ENCODE measurements at regions not wholly inside any gene's neighbourhood (a gene's known extent, or its start where the extent isn't known, plus 50 kb on each side); places are given as distances from the start of the nearest gene placed in this dataset.

DNA sequence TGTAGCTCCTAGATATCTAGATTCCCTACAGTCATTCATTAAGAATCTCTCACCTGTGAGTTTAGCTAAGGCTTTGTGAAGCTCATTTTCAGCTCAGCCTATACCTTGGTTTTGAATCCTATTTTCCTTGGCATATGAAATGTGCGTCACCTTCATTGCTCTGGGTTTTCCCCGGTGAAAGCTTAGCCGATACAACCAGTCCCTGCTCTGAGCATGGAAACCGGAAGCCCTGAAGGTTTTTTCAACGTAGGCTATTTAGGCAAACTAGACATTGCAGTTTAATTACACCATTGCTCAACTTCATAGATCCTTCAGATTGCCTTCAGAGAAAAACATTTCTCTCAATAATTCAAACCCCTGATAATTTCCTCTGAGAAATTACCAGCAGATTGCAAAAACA, 206.8 kb upstream of the TPRG1 start:
- DNase-seq, result no peak
- no peaks in the 10 kb centered on the region for H3K4me1 ChIP-seq (ENCODE audit: control insufficient read depth, insufficient read depth, low read length, poor library complexity, severe bottlenecking)
- H3K4me3 ChIP-seq (ENCODE audit: insufficient read depth, low read depth, low read length, poor library complexity, severe bottlenecking), result no peak overlapping the region
- no peaks in the 10 kb centered on the region for H3K9me3 ChIP-seq (ENCODE audit: control insufficient read depth, low read length)
- H3K27me3 ChIP-seq (replicated peaks; ENCODE audit: control insufficient read depth, insufficient read depth, low read length, poor library complexity, severe bottlenecking), result no peaks in the 10 kb centered on the region
- no peaks in the 10 kb centered on the region for H3K36me3 ChIP-seq (ENCODE audit: control insufficient read depth, insufficient read depth, low read length)
- no peak overlapping the region for H3K27ac ChIP-seq (ENCODE audit: insufficient read depth, low read length, poor library complexity, severe bottlenecking)

DNA sequence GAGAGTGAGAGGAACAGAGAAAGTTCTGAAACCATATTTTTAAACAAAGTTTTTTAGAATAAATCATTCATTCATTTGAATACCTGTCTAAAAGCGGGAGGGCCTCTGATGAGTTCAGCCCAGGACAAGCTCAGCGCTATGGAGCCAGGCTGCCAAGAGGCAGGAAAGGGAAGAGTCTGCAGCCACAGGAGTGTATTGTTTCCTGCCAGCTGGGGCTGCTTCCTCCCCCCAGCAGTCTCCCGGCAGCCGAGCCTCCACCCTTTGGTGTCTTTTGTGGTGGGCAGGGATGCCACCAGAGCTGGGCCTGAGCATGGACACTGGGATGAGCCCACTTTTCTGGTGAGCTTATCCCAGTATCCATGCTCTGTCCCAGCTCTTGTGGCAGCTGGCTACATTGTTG, 199.5 kb upstream of the TPRG1 start:
- H3K36me3 ChIP-seq (ENCODE audit: control insufficient read depth, insufficient read depth, low read length), result no peaks in the 10 kb centered on the region
- no peaks in the 10 kb centered on the region for H3K9me3 ChIP-seq (ENCODE audit: control insufficient read depth, low read length)
- DNase-seq, result no peak
- H3K4me1 ChIP-seq (ENCODE audit: control insufficient read depth, insufficient read depth, low read length, poor library complexity, severe bottlenecking), result peaks cover 3% of the 10 kb centered on the region
- no peaks in the 10 kb centered on the region for H3K27me3 ChIP-seq (replicated peaks; ENCODE audit: control insufficient read depth, insufficient read depth, low read length, poor library complexity, severe bottlenecking)
- H3K27ac ChIP-seq (ENCODE audit: insufficient read depth, low read length, poor library complexity, severe bottlenecking), result no peak overlapping the region
- no peak overlapping the region for H3K4me3 ChIP-seq (ENCODE audit: insufficient read depth, low read depth, low read length, poor library complexity, severe bottlenecking)

DNA sequence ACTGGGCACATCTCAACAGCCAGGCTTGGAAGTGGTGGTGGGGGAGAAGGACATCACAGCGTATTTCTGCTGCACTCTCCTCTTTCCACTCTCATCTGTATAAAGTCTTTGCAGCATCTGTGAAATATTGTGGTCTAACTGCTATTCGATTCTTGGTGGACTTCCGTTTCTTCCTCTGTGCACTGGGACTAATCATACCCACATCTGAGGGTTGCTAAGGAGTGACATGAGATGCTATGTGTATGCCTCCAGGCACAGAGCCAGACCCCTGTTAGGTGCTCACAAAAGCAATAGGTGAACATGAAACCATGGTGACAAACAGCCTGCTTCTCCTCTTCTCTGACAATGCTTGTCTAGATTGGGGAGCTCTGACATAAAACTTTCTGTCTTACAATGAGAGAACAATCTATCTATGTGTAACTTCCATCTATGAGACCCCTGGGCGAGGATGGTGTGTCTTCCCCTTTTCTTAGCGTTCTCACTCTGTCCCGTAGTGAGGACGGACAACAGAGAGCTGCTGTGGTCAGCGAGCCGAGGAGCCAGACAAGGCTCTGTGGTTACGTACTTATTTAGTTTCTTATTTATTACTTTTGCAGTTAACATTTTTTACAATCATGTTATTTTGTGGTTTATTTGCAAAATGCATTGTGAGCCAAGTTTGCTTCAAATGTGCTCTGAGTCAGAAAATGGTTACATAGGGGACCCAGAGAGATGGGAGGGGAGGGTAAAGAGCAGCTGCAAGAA, 196.7 kb upstream of the TPRG1 start:
- H3K27ac ChIP-seq (ENCODE audit: insufficient read depth, low read length, poor library complexity, severe bottlenecking), result no peak overlapping the region

DNA sequence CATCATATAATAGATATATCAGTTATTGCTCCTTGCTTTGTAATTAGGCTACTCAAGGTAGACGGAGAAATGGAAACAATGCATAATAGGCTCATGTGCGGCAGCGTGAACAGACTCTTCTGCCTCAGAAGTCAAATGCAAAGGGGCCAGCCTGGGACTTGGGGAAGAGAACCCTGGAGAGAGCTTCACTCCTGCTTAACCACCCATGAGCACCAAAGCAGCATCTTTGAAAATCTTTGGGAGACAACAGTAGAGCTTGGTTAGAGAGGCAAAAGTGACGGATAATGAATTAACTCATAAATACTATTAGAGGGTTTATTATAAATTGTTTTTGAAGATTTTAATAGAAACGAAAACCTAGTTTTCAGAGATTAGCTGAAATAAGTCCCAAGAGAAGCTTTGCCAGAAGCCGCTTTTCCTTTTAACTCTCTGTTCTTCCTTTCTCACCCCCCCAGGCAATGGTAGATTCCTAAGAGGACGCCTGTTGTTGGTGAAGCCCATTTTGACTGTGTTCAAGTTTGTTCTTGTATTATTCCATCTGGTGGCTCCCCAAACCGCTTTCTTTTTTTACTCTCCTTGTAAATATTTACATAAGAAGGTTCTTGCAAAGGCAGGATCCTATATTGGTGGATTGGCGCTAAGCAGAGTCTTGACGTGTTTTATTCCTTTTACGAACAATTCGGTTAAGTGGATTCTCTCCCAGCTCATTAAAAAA, 196.0 kb upstream of the TPRG1 start:
- no peaks in the 10 kb centered on the region for H3K9me3 ChIP-seq (ENCODE audit: control insufficient read depth, low read length)
- H3K4me3 ChIP-seq (ENCODE audit: insufficient read depth, low read depth, low read length, poor library complexity, severe bottlenecking), result no peak overlapping the region
- no peaks in the 10 kb centered on the region for H3K36me3 ChIP-seq (ENCODE audit: control insufficient read depth, insufficient read depth, low read length)
- H3K4me1 ChIP-seq (ENCODE audit: control insufficient read depth, insufficient read depth, low read length, poor library complexity, severe bottlenecking), result peaks cover 3% of the 10 kb centered on the region
- H3K27ac ChIP-seq (ENCODE audit: insufficient read depth, low read length, poor library complexity, severe bottlenecking), result no peak overlapping the region
- DNase-seq, result no peak
- no peaks in the 10 kb centered on the region for H3K27me3 ChIP-seq (replicated peaks; ENCODE audit: control insufficient read depth, insufficient read depth, low read length, poor library complexity, severe bottlenecking)

More for the DNA sequence above, 196.7 kb upstream of the TPRG1 start:
- Histone ChIP-seq H3K4me1 (ENCODE audit: control insufficient read depth, insufficient read depth, low read length, poor library complexity, severe bottlenecking) (peaks cover 3% of the 10 kb centered on the region), H3K36me3 (ENCODE audit: control insufficient read depth, insufficient read depth, low read length) (no peaks in the 10 kb centered on the region), H3K4me3 (ENCODE audit: insufficient read depth, low read depth, low read length, poor library complexity, severe bottlenecking) (no peak overlapping the region), H3K9me3 (ENCODE audit: control insufficient read depth, low read length) (no peaks in the 10 kb centered on the region), H3K27me3 (replicated peaks; ENCODE audit: control insufficient read depth, insufficient read depth, low read length, poor library complexity, severe bottlenecking) (no peaks in the 10 kb centered on the region)
- DNase-seq, result no peak

DNA sequence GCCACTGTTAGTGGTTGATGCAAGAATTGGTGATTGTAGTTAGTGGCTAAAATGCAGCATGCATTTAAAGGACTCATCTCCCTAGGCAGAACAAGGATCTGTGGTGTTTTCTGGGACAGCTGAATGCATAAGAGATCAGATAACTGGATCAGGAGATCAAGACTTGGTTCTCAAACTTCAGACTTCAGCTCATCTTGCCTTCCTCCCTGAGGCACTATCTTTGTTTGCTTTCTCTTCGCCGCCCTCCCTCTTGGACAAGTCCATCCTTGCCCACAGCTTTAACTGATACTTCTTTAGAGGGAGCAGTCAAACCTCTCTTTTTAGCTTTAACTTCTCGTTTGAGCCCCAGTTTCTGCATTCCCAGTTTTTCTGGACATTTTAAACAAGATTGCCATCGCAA, 195.4 kb upstream of the TPRG1 start:
- Histone ChIP-seq H3K4me1 (ENCODE audit: control insufficient read depth, insufficient read depth, low read length, poor library complexity, severe bottlenecking) (peaks cover 3% of the 10 kb centered on the region), H3K9me3 (ENCODE audit: control insufficient read depth, low read length) (no peaks in the 10 kb centered on the region), H3K27me3 (replicated peaks; ENCODE audit: control insufficient read depth, insufficient read depth, low read length, poor library complexity, severe bottlenecking) (no peaks in the 10 kb centered on the region), H3K27ac (ENCODE audit: insufficient read depth, low read length, poor library complexity, severe bottlenecking) (no peak overlapping the region), H3K4me3 (ENCODE audit: insufficient read depth, low read depth, low read length, poor library complexity, severe bottlenecking) (no peak overlapping the region), H3K36me3 (ENCODE audit: control insufficient read depth, insufficient read depth, low read length) (no peaks in the 10 kb centered on the region)
- no peak for DNase-seq

DNA sequence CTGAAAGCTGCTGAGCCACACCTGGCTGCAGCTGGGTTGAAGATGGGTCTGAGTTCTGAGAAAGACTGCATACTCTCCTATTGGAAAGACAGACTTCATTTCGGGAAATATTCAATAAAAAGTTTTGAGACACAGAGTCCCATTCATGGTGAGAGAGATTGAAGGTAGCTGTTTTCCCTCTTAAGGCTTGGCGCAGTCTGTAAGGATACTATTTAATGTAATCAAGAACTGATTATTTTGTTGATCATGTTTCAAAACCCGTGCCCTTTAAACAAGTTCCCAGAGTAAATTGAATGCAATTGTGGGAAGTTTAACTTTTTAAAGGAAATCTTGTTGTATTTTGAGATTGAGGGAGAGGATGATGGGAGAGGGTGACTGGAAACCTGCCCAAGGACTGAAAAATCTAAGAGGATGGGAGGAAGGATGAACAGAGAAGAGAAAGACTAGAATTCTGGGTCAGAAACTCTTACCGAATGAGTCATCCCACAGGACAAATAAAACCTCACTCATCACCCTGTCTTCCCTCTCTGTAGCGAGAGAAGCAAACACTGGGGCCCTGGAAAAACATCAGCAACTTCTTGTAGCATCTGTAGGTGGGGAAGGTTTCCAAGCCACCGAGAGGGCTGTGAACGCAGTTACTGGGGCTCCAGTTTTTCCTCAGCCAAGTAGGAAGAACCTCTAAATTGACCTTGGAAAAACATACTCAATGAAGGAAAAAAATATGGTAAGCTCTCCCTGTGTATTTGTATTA, 193.2 kb upstream of the TPRG1 start:
- H3K36me3 ChIP-seq (ENCODE audit: control insufficient read depth, insufficient read depth, low read length), result no peaks in the 10 kb centered on the region
- no peaks in the 10 kb centered on the region for H3K27me3 ChIP-seq (replicated peaks; ENCODE audit: control insufficient read depth, insufficient read depth, low read length, poor library complexity, severe bottlenecking)
- no peak overlapping the region for H3K27ac ChIP-seq (ENCODE audit: insufficient read depth, low read length, poor library complexity, severe bottlenecking)
- H3K4me3 ChIP-seq (ENCODE audit: insufficient read depth, low read depth, low read length, poor library complexity, severe bottlenecking), result no peak overlapping the region
- DNase-seq, result no peak
- peaks cover 3% of the 10 kb centered on the region for H3K4me1 ChIP-seq (ENCODE audit: control insufficient read depth, insufficient read depth, low read length, poor library complexity, severe bottlenecking)
- no peaks in the 10 kb centered on the region for H3K9me3 ChIP-seq (ENCODE audit: control insufficient read depth, low read length)

DNA sequence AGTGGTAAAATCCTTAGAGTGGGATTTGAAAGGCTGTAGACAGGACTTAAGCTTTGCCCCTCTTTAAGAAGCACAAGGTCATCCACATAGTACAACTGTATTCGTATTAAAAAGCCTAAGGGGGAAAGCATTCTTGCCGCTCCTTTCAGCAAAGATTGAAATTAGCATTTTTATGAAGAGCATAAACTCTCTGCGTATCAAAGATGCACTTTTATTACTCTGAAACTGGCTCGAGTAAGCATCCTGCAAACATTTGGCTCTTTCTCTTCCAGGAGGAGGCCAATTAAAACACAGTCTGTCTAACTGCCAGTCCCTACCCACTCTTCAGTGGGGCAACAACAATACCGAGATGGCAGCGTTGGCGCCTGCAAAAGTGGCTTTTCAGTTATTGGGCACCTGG, 192.5 kb upstream of the TPRG1 start:
- no peak overlapping the region for H3K4me3 ChIP-seq (ENCODE audit: insufficient read depth, low read depth, low read length, poor library complexity, severe bottlenecking)
- H3K27ac ChIP-seq (ENCODE audit: insufficient read depth, low read length, poor library complexity, severe bottlenecking), result no peak overlapping the region
- DNase-seq, result no peak
- peaks cover 3% of the 10 kb centered on the region for H3K4me1 ChIP-seq (ENCODE audit: control insufficient read depth, insufficient read depth, low read length, poor library complexity, severe bottlenecking)
- no peaks in the 10 kb centered on the region for H3K36me3 ChIP-seq (ENCODE audit: control insufficient read depth, insufficient read depth, low read length)
- no peaks in the 10 kb centered on the region for H3K9me3 ChIP-seq (ENCODE audit: control insufficient read depth, low read length)
- no peaks in the 10 kb centered on the region for H3K27me3 ChIP-seq (replicated peaks; ENCODE audit: control insufficient read depth, insufficient read depth, low read length, poor library complexity, severe bottlenecking)

DNA sequence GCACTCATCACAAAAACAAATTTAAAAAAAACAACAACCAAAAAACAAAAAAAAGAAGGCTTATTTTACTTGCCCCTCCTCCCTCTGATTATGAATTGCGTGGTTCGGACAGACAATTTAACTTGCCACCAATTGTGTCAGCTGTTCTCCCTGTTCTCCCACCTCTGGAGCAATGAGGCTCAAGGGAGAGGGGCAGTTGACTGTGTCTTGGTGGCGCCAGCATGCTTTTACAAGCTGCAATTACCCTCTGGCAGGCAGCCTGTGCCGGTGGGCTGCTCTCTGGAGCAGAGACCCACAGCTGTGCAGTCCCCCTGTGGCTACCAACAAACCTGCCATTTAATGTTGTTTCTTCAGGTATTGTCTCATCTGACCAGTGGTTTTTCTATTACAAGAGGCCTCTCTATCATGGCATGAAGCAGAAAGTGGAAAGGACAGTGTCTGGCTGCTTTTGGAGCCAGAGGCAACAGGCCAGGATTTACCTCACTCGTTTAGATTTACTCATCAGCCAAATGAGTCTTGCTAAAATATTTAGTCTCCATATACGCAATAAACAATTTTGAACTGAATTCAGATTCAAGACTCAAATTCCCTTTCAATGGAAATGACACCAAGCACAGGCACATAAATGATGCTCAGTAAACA, 192.0 kb upstream of the TPRG1 start:
- Histone ChIP-seq H3K27ac (ENCODE audit: insufficient read depth, low read length, poor library complexity, severe bottlenecking) (no peak overlapping the region), H3K4me1 (ENCODE audit: control insufficient read depth, insufficient read depth, low read length, poor library complexity, severe bottlenecking) (peaks cover 1% of the 10 kb centered on the region), H3K9me3 (ENCODE audit: control insufficient read depth, low read length) (no peaks in the 10 kb centered on the region), H3K36me3 (ENCODE audit: control insufficient read depth, insufficient read depth, low read length) (no peaks in the 10 kb centered on the region), H3K4me3 (ENCODE audit: insufficient read depth, low read depth, low read length, poor library complexity, severe bottlenecking) (no peak overlapping the region), H3K27me3 (replicated peaks; ENCODE audit: control insufficient read depth, insufficient read depth, low read length, poor library complexity, severe bottlenecking) (no peaks in the 10 kb centered on the region)
- no peak for DNase-seq

DNA sequence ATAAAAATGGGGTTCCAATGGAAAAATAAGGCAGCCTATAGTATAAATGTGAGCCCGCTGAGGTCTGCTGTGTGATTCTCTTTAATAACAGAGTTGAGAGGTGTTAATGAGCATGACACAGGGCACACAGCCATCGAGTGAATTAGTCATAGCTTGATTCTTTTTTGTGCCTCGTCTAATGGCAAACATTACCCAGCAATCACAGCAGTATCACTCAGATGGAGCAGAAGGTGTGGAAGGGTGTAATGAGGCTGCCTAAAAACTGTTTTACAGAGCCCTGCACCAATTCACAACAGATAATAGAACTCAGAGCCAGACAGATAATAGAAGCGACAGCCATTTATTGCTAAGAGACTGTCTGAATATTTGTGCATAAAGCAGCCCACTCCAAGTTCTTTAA, 178.6 kb upstream of the TPRG1 start:
- Histone ChIP-seq H3K4me1 (ENCODE audit: control insufficient read depth, insufficient read depth, low read length, poor library complexity, severe bottlenecking) (no peaks in the 10 kb centered on the region), H3K27ac (ENCODE audit: insufficient read depth, low read length, poor library complexity, severe bottlenecking) (no peak overlapping the region), H3K27me3 (replicated peaks; ENCODE audit: control insufficient read depth, insufficient read depth, low read length, poor library complexity, severe bottlenecking) (no peaks in the 10 kb centered on the region), H3K36me3 (ENCODE audit: control insufficient read depth, insufficient read depth, low read length) (no peaks in the 10 kb centered on the region), H3K4me3 (ENCODE audit: insufficient read depth, low read depth, low read length, poor library complexity, severe bottlenecking) (no peak overlapping the region), H3K9me3 (ENCODE audit: control insufficient read depth, low read length) (no peaks in the 10 kb centered on the region)
- no peak for DNase-seq

Data from effector memory CD4-positive, alpha-beta T cell (primary cell).